Astrocyte of the spinal cord (primary cell): ENCODE measurements at regions not wholly inside any gene's neighbourhood (a gene's known extent, or its start where the extent isn't known, plus 50 kb on each side); places are given as distances from the start of the nearest gene placed in this dataset.

ENCODE experiments used
- DNase-seq: peaks from one replicate; pipeline ENCODE4 v3.0.0; 2011; ENCODE audit warnings: low read depth, low spot score
- H3K4me3 ChIP-seq: 2 replicates; pipeline ENCODE4 v1.5.1; 2011; ENCODE audit warnings: low read depth, mild to moderate bottlenecking, low read length, moderate library complexity
- in situ Hi-C: cut with HindIII; loops from 2 replicates; pipeline ENCODE4 v1.10.0; 2017; ENCODE audit warnings: low sequenced_read_pairs
- TF ChIP-seq, protein P1 (sequence below): IDR thresholded peaks from 2 replicates; pipeline ENCODE4 v1.5.1; 2012; ENCODE audit warnings: low read depth, mild to moderate bottlenecking, low read length, inconsistent platforms

DNA sequence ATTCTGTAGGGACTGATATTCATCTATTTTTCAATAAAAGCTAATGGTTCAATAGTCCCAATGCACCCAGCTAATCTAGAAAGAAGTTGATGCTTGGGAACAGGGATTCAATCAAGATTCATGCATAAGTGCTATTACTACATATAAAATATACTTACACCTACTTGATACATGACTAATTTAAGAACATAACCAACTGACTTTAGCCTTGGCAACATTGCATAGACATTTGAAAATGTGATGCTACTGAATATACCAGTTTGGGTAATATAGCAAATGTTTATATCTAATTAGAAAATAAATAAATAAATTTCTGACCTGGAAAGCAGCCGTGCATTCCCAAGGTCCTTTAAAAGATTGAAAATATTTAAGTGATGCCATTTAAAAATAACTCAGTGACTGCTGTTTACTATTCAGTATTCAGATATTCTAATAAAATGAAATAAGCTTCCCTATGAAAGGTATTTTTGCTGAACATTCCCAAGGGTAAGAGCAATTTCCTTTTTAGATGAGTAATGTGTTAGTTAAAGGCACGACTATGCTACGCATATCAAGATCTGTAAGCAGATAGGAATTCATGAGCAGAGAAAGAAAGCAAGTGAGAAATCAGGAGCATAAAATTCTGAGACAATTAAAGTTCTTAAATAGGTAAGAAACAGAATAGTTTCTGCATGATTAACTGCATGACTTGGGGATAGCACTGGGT, 160.6 kb upstream of the SYT1 start:
- in situ Hi-C loops: no loop called here
- TF ChIP-seq, protein P1, sequence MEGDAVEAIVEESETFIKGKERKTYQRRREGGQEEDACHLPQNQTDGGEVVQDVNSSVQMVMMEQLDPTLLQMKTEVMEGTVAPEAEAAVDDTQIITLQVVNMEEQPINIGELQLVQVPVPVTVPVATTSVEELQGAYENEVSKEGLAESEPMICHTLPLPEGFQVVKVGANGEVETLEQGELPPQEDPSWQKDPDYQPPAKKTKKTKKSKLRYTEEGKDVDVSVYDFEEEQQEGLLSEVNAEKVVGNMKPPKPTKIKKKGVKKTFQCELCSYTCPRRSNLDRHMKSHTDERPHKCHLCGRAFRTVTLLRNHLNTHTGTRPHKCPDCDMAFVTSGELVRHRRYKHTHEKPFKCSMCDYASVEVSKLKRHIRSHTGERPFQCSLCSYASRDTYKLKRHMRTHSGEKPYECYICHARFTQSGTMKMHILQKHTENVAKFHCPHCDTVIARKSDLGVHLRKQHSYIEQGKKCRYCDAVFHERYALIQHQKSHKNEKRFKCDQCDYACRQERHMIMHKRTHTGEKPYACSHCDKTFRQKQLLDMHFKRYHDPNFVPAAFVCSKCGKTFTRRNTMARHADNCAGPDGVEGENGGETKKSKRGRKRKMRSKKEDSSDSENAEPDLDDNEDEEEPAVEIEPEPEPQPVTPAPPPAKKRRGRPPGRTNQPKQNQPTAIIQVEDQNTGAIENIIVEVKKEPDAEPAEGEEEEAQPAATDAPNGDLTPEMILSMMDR: no peak
- DNase-seq: peak; percentile 85
- no peak overlapping the region for H3K4me3 ChIP-seq

DNA sequence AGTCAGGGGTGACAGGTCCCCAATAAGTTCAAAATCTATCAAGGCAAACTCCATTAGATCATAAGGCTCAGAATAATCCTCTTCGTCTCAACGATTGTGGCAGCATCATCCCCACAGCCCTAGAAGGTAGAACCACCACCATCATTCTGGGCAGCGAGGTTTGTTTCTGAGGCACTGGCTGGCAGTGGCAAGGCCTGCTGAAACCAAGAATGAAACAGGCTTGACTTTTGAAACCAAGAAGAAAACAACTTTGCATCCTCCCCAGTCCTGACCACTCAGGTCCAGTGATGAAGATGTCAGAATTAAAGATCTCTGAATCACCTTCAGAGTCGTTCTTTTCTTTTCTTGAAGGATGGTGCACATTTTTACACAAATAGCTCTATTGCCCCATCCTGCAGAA, 152.6 kb upstream of the SYT1 start:
- TF ChIP-seq, protein P1: no peak
- no peak for DNase-seq
- in situ Hi-C loops: no loop called here

DNA sequence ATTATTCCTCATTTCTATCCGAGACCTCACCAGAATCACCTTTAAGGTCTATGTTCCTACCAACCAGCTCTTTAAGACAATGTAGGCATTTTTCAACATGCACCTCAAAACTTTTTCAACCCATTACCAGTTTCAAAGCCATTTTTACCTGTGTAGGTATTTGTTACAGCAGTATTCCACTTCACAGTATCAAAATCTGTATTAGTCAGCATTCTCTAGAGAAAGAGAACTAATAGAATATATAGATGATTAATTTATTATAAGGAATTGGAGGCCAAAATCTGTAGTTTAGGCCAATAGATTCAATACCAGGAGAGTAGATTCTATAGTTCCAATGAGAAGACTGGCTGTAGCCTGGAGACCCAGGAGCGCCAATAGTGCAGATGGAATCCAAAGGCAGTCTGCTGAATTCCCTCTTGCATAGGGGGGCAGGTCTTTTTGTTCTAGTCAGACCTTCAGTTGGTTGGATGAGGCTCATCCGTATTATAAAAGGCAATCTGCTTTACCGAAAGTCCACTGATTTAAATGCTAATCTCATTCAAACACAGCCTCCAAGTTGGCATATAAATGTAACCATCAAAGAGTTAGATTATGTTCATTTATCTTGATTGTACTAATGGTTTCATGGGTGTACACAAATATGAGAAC, 151.6 kb upstream of the SYT1 start:
- DNase-seq: no peak
- TF ChIP-seq, protein P1: no peak
- H3K4me3 ChIP-seq: no peak overlapping the region
- in situ Hi-C loops: no loop called here

More for the DNA sequence above, 152.6 kb upstream of the SYT1 start:
- H3K4me3 ChIP-seq: no peak overlapping the region

DNA sequence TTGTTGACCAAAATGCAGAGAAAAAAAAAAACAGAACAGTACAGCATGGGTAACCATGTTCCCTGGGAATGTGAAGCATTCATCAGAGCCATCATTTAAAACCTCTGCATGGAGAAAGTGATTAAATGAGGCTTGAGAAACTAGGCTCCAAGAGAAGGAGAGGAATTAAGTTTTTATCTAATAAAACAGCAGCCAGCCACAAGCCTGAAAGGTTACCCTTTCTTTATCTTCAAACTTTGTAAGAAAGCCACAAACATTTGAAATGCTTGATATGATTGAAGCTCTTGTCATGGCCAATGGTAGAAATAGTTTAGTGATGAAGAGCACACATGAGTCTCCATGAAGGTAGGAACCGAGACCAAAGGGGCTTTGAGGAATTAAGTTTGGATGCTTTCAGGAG, 144.9 kb upstream of the SYT1 start:
- in situ Hi-C loops: no loop called here
- no peak for DNase-seq
- no peak overlapping the region for H3K4me3 ChIP-seq
- TF ChIP-seq, protein P1: no peak

DNA sequence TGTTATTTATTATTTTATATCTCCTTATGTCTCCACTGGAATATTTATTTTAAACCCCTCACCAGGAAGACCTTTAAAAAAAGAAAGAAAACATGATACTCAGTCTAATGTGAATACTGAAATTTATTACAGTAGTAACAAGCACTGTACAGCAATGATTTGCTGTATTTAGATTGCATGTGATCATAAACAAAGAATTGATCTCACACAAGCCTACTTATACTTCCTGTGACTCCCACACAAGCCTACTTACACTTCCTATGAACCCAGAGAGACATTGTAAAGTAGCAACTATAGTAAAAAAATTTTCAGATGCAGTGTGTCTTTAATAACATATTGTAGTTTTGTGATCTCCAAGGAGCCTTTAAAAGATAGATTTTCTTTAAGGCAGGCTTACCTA, 142.7 kb upstream of the SYT1 start:
- TF ChIP-seq, protein P1: no peak
- DNase-seq: no peak
- in situ Hi-C loops: no loop called here
- no peak overlapping the region for H3K4me3 ChIP-seq

DNA sequence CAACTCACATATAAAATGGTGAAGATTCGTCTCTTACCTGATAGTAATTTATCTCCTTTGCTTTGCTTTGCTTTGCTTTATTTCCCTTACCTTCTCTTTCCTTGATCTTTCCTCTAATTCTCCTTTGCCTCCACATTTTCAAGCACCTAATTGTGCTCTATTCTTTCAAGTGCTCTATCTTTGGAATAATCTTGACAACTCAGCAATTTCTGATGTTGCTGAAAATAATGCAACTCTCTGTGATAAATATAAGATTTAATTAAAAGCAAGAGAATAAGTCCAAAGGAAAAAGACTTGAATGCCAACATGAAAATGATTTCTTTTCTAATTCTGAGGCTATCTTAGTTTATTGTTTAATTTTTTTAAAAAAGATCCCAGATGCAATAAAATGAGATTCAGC, 139.5 kb upstream of the SYT1 start:
- DNase-seq: no peak
- TF ChIP-seq, protein P1: no peak
- no peak overlapping the region for H3K4me3 ChIP-seq
- in situ Hi-C loops: no loop called here
